Osteocyte (in vitro differentiated cells): ENCODE measurements at regions not wholly inside any gene's neighbourhood (a gene's known extent, or its start where the extent isn't known, plus 50 kb on each side); places are given as distances from the start of the nearest gene placed in this dataset.
"Not testable (repeated sequence)": the region's sequence is repeated elsewhere in the genome, so short reads cannot be mapped to it uniquely, and the experiment has no call there.

Source experiments
- DNase-seq: peaks from one replicate; pipeline ENCODE4 v3.0.0; 2021; ENCODE audit warnings: mixed read lengths; ENCODE audit not compliant: unreplicated experiment; ENCODE audit errors: extremely low spot score
- H3K27ac Mint-ChIP-seq: one replicate; pipeline ENCODE4 v1.8.0; 2021; ENCODE audit warnings: mild to moderate bottlenecking, mixed read lengths; ENCODE audit not compliant: unreplicated experiment
- H3K27me3 Mint-ChIP-seq: one replicate; pipeline ENCODE4 v1.8.0; 2021; ENCODE audit warnings: mixed read lengths; ENCODE audit not compliant: unreplicated experiment
- H3K36me3 Mint-ChIP-seq: one replicate; pipeline ENCODE4 v1.8.0; 2021; ENCODE audit warnings: mixed read lengths; ENCODE audit not compliant: unreplicated experiment
- H3K4me1 Mint-ChIP-seq: one replicate; pipeline ENCODE4 v1.8.0; 2021; ENCODE audit warnings: mixed read lengths; ENCODE audit not compliant: unreplicated experiment
- H3K4me3 Mint-ChIP-seq: one replicate; pipeline ENCODE4 v1.8.0; 2021; ENCODE audit warnings: mild to moderate bottlenecking, moderate library complexity, mixed read lengths; ENCODE audit not compliant: unreplicated experiment
- H3K9me3 Mint-ChIP-seq: one replicate; pipeline ENCODE4 v1.8.0; 2021; ENCODE audit warnings: mixed read lengths; ENCODE audit not compliant: unreplicated experiment
- CTCF ChIP-seq: fragments of 200-600 bp; sonication (generic); IDR thresholded peaks from 2 replicates; pipeline ENCODE4 v1.5.0; 2021; ENCODE audit warnings: antibody characterized with exemption, mild to moderate bottlenecking, moderate library complexity

GRCh38 chr3:35262406-35262805 lies 376.9 kb upstream of the ARPP21 start:
- Mint-ChIP-seq H3K36me3 (no peaks in the 10 kb centered on the region), H3K9me3 (no peaks in the 10 kb centered on the region), H3K27me3 (peaks cover 13% of the 10 kb centered on the region), H3K4me1 (no peaks in the 10 kb centered on the region), H3K4me3 (no peak overlapping the region), H3K27ac (no peak overlapping the region)
- DNase-seq = no peak
- TF ChIP-seq CTCF = no peak

- Mint-ChIP-seq H3K27me3 (peaks cover 14% of the 10 kb centered on the region), H3K27ac (no peak overlapping the region), H3K36me3 (no peaks in the 10 kb centered on the region), H3K4me3 (no peak overlapping the region), H3K4me1 (no peaks in the 10 kb centered on the region), H3K9me3 (no peaks in the 10 kb centered on the region)
- TF ChIP-seq CTCF = no peak
- no peak for DNase-seq
Measured at GRCh38 chr3:35263477-35263876, 375.8 kb upstream of the ARPP21 start.

GRCh38 chr3:35266065-35266464 lies 373.3 kb upstream of the ARPP21 start:
- not testable (repeated sequence) for DNase-seq, H3K4me1 Mint-ChIP-seq, H3K9me3 Mint-ChIP-seq, H3K27ac Mint-ChIP-seq, H3K4me3 Mint-ChIP-seq, H3K36me3 Mint-ChIP-seq
- peaks cover 11% of the 10 kb centered on the region for H3K27me3 Mint-ChIP-seq

GRCh38 chr3:35275768-35276167 lies 363.6 kb upstream of the ARPP21 start:
- H3K4me3 Mint-ChIP-seq = no peak overlapping the region
- no peaks in the 10 kb centered on the region for H3K36me3 Mint-ChIP-seq
- H3K4me1 Mint-ChIP-seq = no peaks in the 10 kb centered on the region
- peaks cover 4% of the 10 kb centered on the region for H3K9me3 Mint-ChIP-seq
- no peak for DNase-seq
- peaks cover 3% of the 10 kb centered on the region for H3K27me3 Mint-ChIP-seq
- TF ChIP-seq CTCF = no peak
- no peak overlapping the region for H3K27ac Mint-ChIP-seq

GRCh38 chr3:35276568-35276967 lies 362.8 kb upstream of the ARPP21 start:
- DNase-seq = no peak
- H3K27ac Mint-ChIP-seq = no peak overlapping the region
- H3K4me1 Mint-ChIP-seq = no peaks in the 10 kb centered on the region
- TF ChIP-seq CTCF = no peak
- H3K4me3 Mint-ChIP-seq = no peak overlapping the region
- H3K27me3 Mint-ChIP-seq = peaks cover 9% of the 10 kb centered on the region
- H3K9me3 Mint-ChIP-seq = peaks cover 4% of the 10 kb centered on the region
- H3K36me3 Mint-ChIP-seq = no peaks in the 10 kb centered on the region
